Choroid plexus epithelial cell (primary cell): ENCODE measurements at regions not wholly inside any gene's neighbourhood (a gene's known extent, or its start where the extent isn't known, plus 50 kb on each side); places are given as distances from the start of the nearest gene placed in this dataset.
A peak's percentile ranks its signal among the peaks of the same experiment; 100 is the strongest.
"Not testable (repeated sequence)": the region's sequence is repeated elsewhere in the genome, so short reads cannot be mapped to it uniquely, and the experiment has no call there.

Experiments
- DNase-seq: peaks from one replicate; pipeline ENCODE4 v3.0.0-alpha.2; 2010; ENCODE audit warnings: low read depth
- H3K4me3 ChIP-seq: 2 replicates; pipeline ENCODE4 v1.5.1; 2011; ENCODE audit warnings: low read depth, mild to moderate bottlenecking, control low read depth, low read length, moderate library complexity
- CTCF ChIP-seq: conservative IDR thresholded peaks from 2 replicates; pipeline ENCODE4 v1.5.1; 2011; ENCODE audit warnings: low read depth, mild to moderate bottlenecking, control low read depth, inconsistent platforms, low read length, moderate library complexity

- no peak for TF ChIP-seq CTCF
- H3K4me3 ChIP-seq: no peak overlapping the region
- DNase-seq: no peak
Measured at GRCh38 chr12:73585136-73585535, 952.5 kb upstream of the ATXN7L3B start.

- no peak for DNase-seq
- no peak for TF ChIP-seq CTCF
- H3K4me3 ChIP-seq: no peak overlapping the region
Measured at GRCh38 chr12:73589220-73589619, 948.4 kb upstream of the ATXN7L3B start.

GRCh38 chr12:73598626-73599025, 939.0 kb upstream of the ATXN7L3B start:
- DNase-seq: peak; percentile 5
- no peak for TF ChIP-seq CTCF
- H3K4me3 ChIP-seq: no peak overlapping the region

- DNase-seq: no peak
- H3K4me3 ChIP-seq: no peak overlapping the region
- TF ChIP-seq CTCF: no peak
Measured at GRCh38 chr12:73599268-73599667, 938.4 kb upstream of the ATXN7L3B start.

- not testable (repeated sequence) for DNase-seq, H3K4me3 ChIP-seq
Measured at GRCh38 chr12:73605925-73606324, 931.7 kb upstream of the ATXN7L3B start.

- DNase-seq: no peak
- H3K4me3 ChIP-seq: no peak overlapping the region
- no peak for TF ChIP-seq CTCF
Measured at GRCh38 chr12:73612551-73612950, 925.1 kb upstream of the ATXN7L3B start.

- no peak for DNase-seq
- no peak for TF ChIP-seq CTCF
- H3K4me3 ChIP-seq: no peak overlapping the region
Measured at GRCh38 chr12:73623421-73623820, 914.2 kb upstream of the ATXN7L3B start.

GRCh38 chr12:73625226-73625625, 912.4 kb upstream of the ATXN7L3B start:
- no peak for TF ChIP-seq CTCF
- DNase-seq: no peak
- H3K4me3 ChIP-seq: no peak overlapping the region
